WERI-Rb-1 (cell line): ENCODE measurements at regions not wholly inside any gene's neighbourhood (a gene's known extent, or its start where the extent isn't known, plus 50 kb on each side); places are given as distances from the start of the nearest gene placed in this dataset.

Experiments used
- DNase-seq: peaks from one replicate; pipeline ENCODE4 v3.0.0-alpha.2; 2020
- H3K27ac ChIP-seq: fragments of 250-450 bp; sonication (Bioruptor Pico); 2 replicates; pipeline ENCODE4 v1.5.1; 2020; ENCODE audit warnings: mild to moderate bottlenecking, moderate library complexity
- H3K27me3 ChIP-seq: fragments of 250-450 bp; sonication (Bioruptor Pico); 2 replicates; pipeline ENCODE4 v1.5.1; 2021; ENCODE audit warnings: mild to moderate bottlenecking, low read depth, moderate library complexity; ENCODE audit not compliant: insufficient read depth, severe bottlenecking
- H3K36me3 ChIP-seq: fragments of 250-450 bp; sonication (Bioruptor Pico); 2 replicates; pipeline ENCODE4 v1.5.1; 2020; ENCODE audit warnings: mild to moderate bottlenecking, moderate library complexity
- H3K4me3 ChIP-seq: 2 replicates; pipeline ENCODE4 v1.5.1; 2011; ENCODE audit warnings: low read depth, mild to moderate bottlenecking, control low read depth, low read length
- H3K9me3 ChIP-seq: fragments of 250-450 bp; sonication (Bioruptor Pico); 2 replicates; pipeline ENCODE4 v1.5.1; 2021; ENCODE audit warnings: mild to moderate bottlenecking, moderate library complexity; ENCODE audit not compliant: severe bottlenecking
- CTCF ChIP-seq: IDR thresholded peaks from 2 replicates; pipeline ENCODE4 v1.5.1; 2011; ENCODE audit warnings: low read depth, mild to moderate bottlenecking, control low read depth, inconsistent platforms, low read length

GRCh38 chr15:85974742-85975141 lies 104.9 kb upstream of the AGBL1 start:
- TF ChIP-seq CTCF: no peak
- H3K27ac ChIP-seq: no peak overlapping the region
- H3K9me3 ChIP-seq: peaks cover 9% of the 10 kb centered on the region
- no peaks in the 10 kb centered on the region for H3K27me3 ChIP-seq
- no peak for DNase-seq
- no peak overlapping the region for H3K4me3 ChIP-seq
- H3K36me3 ChIP-seq: no peaks in the 10 kb centered on the region

- H3K36me3 ChIP-seq: no peaks in the 10 kb centered on the region
- no peak for DNase-seq
- H3K27me3 ChIP-seq: no peaks in the 10 kb centered on the region
- no peak overlapping the region for H3K27ac ChIP-seq
- peaks cover 9% of the 10 kb centered on the region for H3K9me3 ChIP-seq
- H3K4me3 ChIP-seq: no peak overlapping the region
- TF ChIP-seq CTCF: no peak
Measured at GRCh38 chr15:85976102-85976501, 103.6 kb upstream of the AGBL1 start.

- Histone ChIP-seq H3K27me3 (no peaks in the 10 kb centered on the region), H3K36me3 (no peaks in the 10 kb centered on the region), H3K4me3 (no peak overlapping the region), H3K9me3 (peaks cover 12% of the 10 kb centered on the region), H3K27ac (no peak overlapping the region)
- TF ChIP-seq CTCF: no peak
- DNase-seq: no peak
Measured at GRCh38 chr15:85976986-85977385, 102.7 kb upstream of the AGBL1 start.

GRCh38 chr15:85977586-85977985 lies 102.1 kb upstream of the AGBL1 start:
- Histone ChIP-seq H3K27ac (no peak overlapping the region), H3K4me3 (no peak overlapping the region), H3K9me3 (peaks cover 14% of the 10 kb centered on the region), H3K36me3 (no peaks in the 10 kb centered on the region), H3K27me3 (no peaks in the 10 kb centered on the region)
- DNase-seq: no peak
- no peak for TF ChIP-seq CTCF

GRCh38 chr15:85979929-85980328 lies 99.7 kb upstream of the AGBL1 start:
- Histone ChIP-seq H3K36me3 (no peaks in the 10 kb centered on the region), H3K27me3 (no peaks in the 10 kb centered on the region), H3K4me3 (no peak overlapping the region), H3K9me3 (peaks cover 15% of the 10 kb centered on the region), H3K27ac (no peak overlapping the region)
- DNase-seq: no peak
- no peak for TF ChIP-seq CTCF

- TF ChIP-seq CTCF: no peak
- Histone ChIP-seq H3K27me3 (no peaks in the 10 kb centered on the region), H3K9me3 (peaks cover 15% of the 10 kb centered on the region), H3K27ac (no peak overlapping the region), H3K36me3 (no peaks in the 10 kb centered on the region), H3K4me3 (no peak overlapping the region)
- no peak for DNase-seq
Measured at GRCh38 chr15:85980946-85981345, 98.7 kb upstream of the AGBL1 start.
